ENCODE measurements at regions not wholly inside any gene's neighbourhood (a gene's known extent, or its start where the extent isn't known, plus 50 kb on each side); places are given as distances from the start of the nearest gene placed in this dataset.
"Not testable (repeated sequence)": the region's sequence is repeated elsewhere in the genome, so short reads cannot be mapped to it uniquely, and the experiment has no call there.

GRCh38 chr6:74482180-74482579, 723.7 kb downstream of the COL12A1 start:
- Mint-ChIP-seq H3K36me3 (ENCODE audit: low read depth) (no peaks in the 10 kb centered on the region), H3K4me3 (ENCODE audit: low read depth) (no peak overlapping the region), H3K4me1 (ENCODE audit: low read depth) (no peaks in the 10 kb centered on the region), H3K9me3 (no peaks in the 10 kb centered on the region), H3K27ac (no peak overlapping the region), H3K27me3 (ENCODE audit: low read depth) (no peaks in the 10 kb centered on the region)
- intact Hi-C loops (cut with micrococcal nuclease) = no loop called here
- DNase-seq (ENCODE audit: low spot score) = no peak

- DNase-seq (ENCODE audit: low spot score) = no peak
- intact Hi-C loops (cut with micrococcal nuclease) = no loop called here
- no peak overlapping the region for H3K27ac Mint-ChIP-seq
- no peaks in the 10 kb centered on the region for H3K27me3 Mint-ChIP-seq (ENCODE audit: low read depth)
- H3K36me3 Mint-ChIP-seq (ENCODE audit: low read depth) = no peaks in the 10 kb centered on the region
- no peaks in the 10 kb centered on the region for H3K4me1 Mint-ChIP-seq (ENCODE audit: low read depth)
- no peaks in the 10 kb centered on the region for H3K9me3 Mint-ChIP-seq
- H3K4me3 Mint-ChIP-seq (ENCODE audit: low read depth) = no peak overlapping the region
Measured at GRCh38 chr6:74480561-74480960, 725.3 kb downstream of the COL12A1 start.

GRCh38 chr6:74479960-74480359, 725.9 kb downstream of the COL12A1 start:
- Mint-ChIP-seq H3K36me3 (ENCODE audit: low read depth) (no peaks in the 10 kb centered on the region), H3K27ac (no peak overlapping the region), H3K27me3 (ENCODE audit: low read depth) (no peaks in the 10 kb centered on the region), H3K4me3 (ENCODE audit: low read depth) (no peak overlapping the region), H3K4me1 (ENCODE audit: low read depth) (no peaks in the 10 kb centered on the region), H3K9me3 (no peaks in the 10 kb centered on the region)
- intact Hi-C loops (cut with micrococcal nuclease) = no loop called here
- no peak for DNase-seq (ENCODE audit: low spot score)

GRCh38 chr6:74479420-74479819, 726.4 kb downstream of the COL12A1 start:
- Mint-ChIP-seq H3K9me3 (no peaks in the 10 kb centered on the region), H3K36me3 (ENCODE audit: low read depth) (no peaks in the 10 kb centered on the region), H3K27ac (no peak overlapping the region), H3K4me3 (ENCODE audit: low read depth) (no peak overlapping the region), H3K4me1 (ENCODE audit: low read depth) (no peaks in the 10 kb centered on the region), H3K27me3 (ENCODE audit: low read depth) (no peaks in the 10 kb centered on the region)
- DNase-seq (ENCODE audit: low spot score) = no peak
- intact Hi-C loops (cut with micrococcal nuclease) = no loop called here

GRCh38 chr6:74474046-74474445, 731.8 kb downstream of the COL12A1 start:
- H3K4me1 Mint-ChIP-seq (ENCODE audit: low read depth); H3K9me3 Mint-ChIP-seq; H3K4me3 Mint-ChIP-seq (ENCODE audit: low read depth); DNase-seq (ENCODE audit: low spot score); H3K27me3 Mint-ChIP-seq (ENCODE audit: low read depth); H3K36me3 Mint-ChIP-seq (ENCODE audit: low read depth); H3K27ac Mint-ChIP-seq; intact Hi-C loops (cut with micrococcal nuclease): not testable (repeated sequence)

- H3K27me3 Mint-ChIP-seq (ENCODE audit: low read depth); intact Hi-C loops (cut with micrococcal nuclease); DNase-seq (ENCODE audit: low spot score); H3K4me1 Mint-ChIP-seq (ENCODE audit: low read depth); H3K9me3 Mint-ChIP-seq; H3K27ac Mint-ChIP-seq; H3K4me3 Mint-ChIP-seq (ENCODE audit: low read depth); H3K36me3 Mint-ChIP-seq (ENCODE audit: low read depth): not testable (repeated sequence)
Measured at GRCh38 chr6:74468552-74468951, 737.3 kb downstream of the COL12A1 start.

GRCh38 chr6:74467533-74468215, 738.2 kb downstream of the COL12A1 start:
- intact Hi-C loops (cut with micrococcal nuclease) = no loop called here
- no peak for DNase-seq (ENCODE audit: low spot score)
- Mint-ChIP-seq H3K9me3 (peaks cover 7% of the 10 kb centered on the region), H3K4me1 (ENCODE audit: low read depth) (no peaks in the 10 kb centered on the region), H3K36me3 (ENCODE audit: low read depth) (no peaks in the 10 kb centered on the region), H3K27me3 (ENCODE audit: low read depth) (no peaks in the 10 kb centered on the region), H3K27ac (no peak overlapping the region), H3K4me3 (ENCODE audit: low read depth) (no peak overlapping the region)

GRCh38 chr6:74466572-74466971, 739.3 kb downstream of the COL12A1 start:
- Mint-ChIP-seq H3K9me3 (peaks cover 7% of the 10 kb centered on the region), H3K27me3 (ENCODE audit: low read depth) (no peaks in the 10 kb centered on the region), H3K36me3 (ENCODE audit: low read depth) (no peaks in the 10 kb centered on the region), H3K27ac (no peak overlapping the region), H3K4me3 (ENCODE audit: low read depth) (no peak overlapping the region), H3K4me1 (ENCODE audit: low read depth) (no peaks in the 10 kb centered on the region)
- no peak for DNase-seq (ENCODE audit: low spot score)
- intact Hi-C loops (cut with micrococcal nuclease) = no loop called here

GRCh38 chr6:74459260-74459659, 746.6 kb downstream of the COL12A1 start:
- Mint-ChIP-seq H3K27ac (no peak overlapping the region), H3K27me3 (ENCODE audit: low read depth) (no peaks in the 10 kb centered on the region), H3K4me1 (ENCODE audit: low read depth) (no peaks in the 10 kb centered on the region), H3K36me3 (ENCODE audit: low read depth) (no peaks in the 10 kb centered on the region), H3K4me3 (ENCODE audit: low read depth) (no peak overlapping the region), H3K9me3 (peaks cover 11% of the 10 kb centered on the region)
- DNase-seq (ENCODE audit: low spot score) = no peak
- intact Hi-C loops (cut with micrococcal nuclease) = no loop called here

- Mint-ChIP-seq H3K36me3 (ENCODE audit: low read depth) (no peaks in the 10 kb centered on the region), H3K27me3 (ENCODE audit: low read depth) (no peaks in the 10 kb centered on the region), H3K9me3 (peaks cover 11% of the 10 kb centered on the region), H3K4me1 (ENCODE audit: low read depth) (no peaks in the 10 kb centered on the region), H3K27ac (no peak overlapping the region), H3K4me3 (ENCODE audit: low read depth) (no peak overlapping the region)
- DNase-seq (ENCODE audit: low spot score) = no peak
- intact Hi-C loops (cut with micrococcal nuclease) = no loop called here
Measured at GRCh38 chr6:74458536-74458935, 747.3 kb downstream of the COL12A1 start.

GRCh38 chr6:74455786-74456185, 750.1 kb downstream of the COL12A1 start:
- no peaks in the 10 kb centered on the region for H3K36me3 Mint-ChIP-seq (ENCODE audit: low read depth)
- H3K4me1 Mint-ChIP-seq (ENCODE audit: low read depth) = no peaks in the 10 kb centered on the region
- H3K4me3 Mint-ChIP-seq (ENCODE audit: low read depth) = no peak overlapping the region
- intact Hi-C loops (cut with micrococcal nuclease) = no loop called here
- H3K27ac Mint-ChIP-seq = no peak overlapping the region
- no peaks in the 10 kb centered on the region for H3K27me3 Mint-ChIP-seq (ENCODE audit: low read depth)
- H3K9me3 Mint-ChIP-seq = peaks cover 8% of the 10 kb centered on the region
- no peak for DNase-seq (ENCODE audit: low spot score)

- no peaks in the 10 kb centered on the region for H3K4me1 Mint-ChIP-seq (ENCODE audit: low read depth)
- H3K27ac Mint-ChIP-seq = no peak overlapping the region
- no peaks in the 10 kb centered on the region for H3K36me3 Mint-ChIP-seq (ENCODE audit: low read depth)
- H3K9me3 Mint-ChIP-seq = no peaks in the 10 kb centered on the region
- no peak for DNase-seq (ENCODE audit: low spot score)
- H3K27me3 Mint-ChIP-seq (ENCODE audit: low read depth) = no peaks in the 10 kb centered on the region
- H3K4me3 Mint-ChIP-seq (ENCODE audit: low read depth) = no peak overlapping the region
- intact Hi-C loops (cut with micrococcal nuclease) = no loop called here
Measured at GRCh38 chr6:74451953-74452352, 753.9 kb downstream of the COL12A1 start.

- H3K36me3 Mint-ChIP-seq (ENCODE audit: low read depth) = no peaks in the 10 kb centered on the region
Measured at GRCh38 chr6:74448850-74449249, 752.8 kb downstream of the CD109 start.

GRCh38 chr6:74447013-74447412, 751.0 kb downstream of the CD109 start:
- Mint-ChIP-seq H3K36me3 (ENCODE audit: low read depth) (no peaks in the 10 kb centered on the region), H3K4me3 (ENCODE audit: low read depth) (no peak overlapping the region), H3K27ac (no peak overlapping the region), H3K4me1 (ENCODE audit: low read depth) (no peaks in the 10 kb centered on the region), H3K9me3 (no peaks in the 10 kb centered on the region), H3K27me3 (ENCODE audit: low read depth) (no peaks in the 10 kb centered on the region)
- no peak for DNase-seq (ENCODE audit: low spot score)
- intact Hi-C loops (cut with micrococcal nuclease) = no loop called here

More at GRCh38 chr6:74448850-74449249, 752.8 kb downstream of the CD109 start:
- Mint-ChIP-seq H3K27ac (no peak overlapping the region), H3K4me1 (ENCODE audit: low read depth) (no peaks in the 10 kb centered on the region), H3K27me3 (ENCODE audit: low read depth) (no peaks in the 10 kb centered on the region), H3K4me3 (ENCODE audit: low read depth) (no peak overlapping the region), H3K9me3 (no peaks in the 10 kb centered on the region)
- intact Hi-C loops (cut with micrococcal nuclease) = no loop called here
- no peak for DNase-seq (ENCODE audit: low spot score)

Data from activated T-helper 2 cell treated with anti-CD3 and anti-CD28 coated beads, Interferon-gamma antibody, Interleukin-2, Interleukin-4, amounts not matched to agents 10 μg/mL and 5 μg/mL and 100 μg/mL, durations not matched to agents 14 hours and 24 hours and 36 hours (primary cell).